ENCODE measurements at regions not wholly inside any gene's neighbourhood (a gene's known extent, or its start where the extent isn't known, plus 50 kb on each side); places are given as distances from the start of the nearest gene placed in this dataset.

DNA sequence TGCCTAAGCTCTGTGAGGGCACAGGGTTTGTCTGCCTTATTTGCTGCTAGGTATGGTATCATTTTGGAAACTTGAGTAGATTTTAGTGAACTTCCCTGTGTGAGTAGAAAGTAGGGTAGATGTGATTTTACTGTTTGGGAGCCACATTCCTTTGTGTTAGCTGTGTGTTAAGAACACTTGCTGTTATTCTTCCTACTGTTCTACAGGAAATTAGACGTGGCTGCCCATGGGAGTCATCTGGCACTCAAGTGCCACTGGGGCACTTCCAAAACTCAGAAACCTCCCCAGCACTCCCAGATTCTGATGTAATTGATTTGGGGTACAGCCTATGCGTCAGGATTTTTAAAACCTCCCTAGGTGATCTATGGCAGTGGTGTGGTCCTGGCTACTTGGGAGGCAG lies 369.9 kb upstream of the C2CD4B start:
- H3K27ac Mint-ChIP-seq: no peak overlapping the region

DNA sequence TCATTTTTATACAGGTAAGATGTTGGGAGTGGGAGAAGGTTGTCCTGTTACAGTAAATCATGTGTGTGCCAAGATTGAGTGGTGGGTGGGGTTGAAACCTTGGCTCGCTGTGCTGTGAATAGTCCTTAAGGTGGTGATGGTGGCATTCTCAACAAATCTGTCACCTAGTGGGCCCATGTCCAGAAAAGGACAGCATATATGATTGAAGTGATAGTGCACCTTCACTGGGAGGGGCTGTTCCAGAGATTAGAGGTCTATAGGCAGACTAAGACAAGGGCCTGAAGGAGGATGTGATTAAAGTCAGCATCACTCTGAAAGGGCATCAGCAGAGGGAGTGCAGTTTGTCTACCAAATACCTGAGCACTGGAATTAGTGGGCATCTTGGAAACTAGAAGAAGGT lies 374.2 kb upstream of the C2CD4B start:
- Mint-ChIP-seq H3K9me3 (no peaks in the 10 kb centered on the region), H3K36me3 (no peaks in the 10 kb centered on the region), H3K27ac (no peak overlapping the region), H3K4me3 (no peak overlapping the region), H3K4me1 (no peaks in the 10 kb centered on the region)
- ATAC-seq (no peak), DNase-seq (ENCODE audit: low spot score in 2 of 2) (no peak)

More for the DNA sequence above, 369.9 kb upstream of the C2CD4B start:
- H3K9me3 Mint-ChIP-seq: no peaks in the 10 kb centered on the region
- H3K4me3 Mint-ChIP-seq: no peak overlapping the region
- no peaks in the 10 kb centered on the region for H3K4me1 Mint-ChIP-seq
- H3K36me3 Mint-ChIP-seq: no peaks in the 10 kb centered on the region
- DNase-seq (ENCODE audit: low spot score in 2 of 2) (no peak), ATAC-seq (no peak)

DNA sequence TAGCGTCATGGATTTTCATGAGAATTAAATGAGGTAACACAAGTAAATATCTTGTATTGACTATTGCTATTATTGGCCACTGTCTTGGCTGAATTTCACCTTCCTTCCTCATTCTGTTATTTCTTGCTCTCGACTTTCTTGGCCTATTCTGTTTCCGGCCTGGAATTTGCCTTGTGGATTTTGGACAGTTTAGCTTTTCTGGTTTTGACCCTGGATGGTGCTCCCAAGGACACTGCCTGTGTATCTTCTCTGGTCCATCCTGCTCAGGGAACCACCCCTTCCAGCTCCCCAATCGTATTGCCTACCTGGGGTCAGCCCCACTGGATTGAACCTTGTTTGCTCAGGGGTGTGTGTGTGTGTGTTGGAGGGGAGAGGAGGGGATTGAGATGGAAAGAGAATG lies 376.2 kb upstream of the C2CD4B start:
- DNase-seq (ENCODE audit: low spot score in 2 of 2): no peak
- Mint-ChIP-seq H3K4me1 (no peaks in the 10 kb centered on the region), H3K9me3 (no peaks in the 10 kb centered on the region), H3K36me3 (no peaks in the 10 kb centered on the region), H3K4me3 (no peak overlapping the region), H3K27ac (no peak overlapping the region)
- ATAC-seq: no peak

DNA sequence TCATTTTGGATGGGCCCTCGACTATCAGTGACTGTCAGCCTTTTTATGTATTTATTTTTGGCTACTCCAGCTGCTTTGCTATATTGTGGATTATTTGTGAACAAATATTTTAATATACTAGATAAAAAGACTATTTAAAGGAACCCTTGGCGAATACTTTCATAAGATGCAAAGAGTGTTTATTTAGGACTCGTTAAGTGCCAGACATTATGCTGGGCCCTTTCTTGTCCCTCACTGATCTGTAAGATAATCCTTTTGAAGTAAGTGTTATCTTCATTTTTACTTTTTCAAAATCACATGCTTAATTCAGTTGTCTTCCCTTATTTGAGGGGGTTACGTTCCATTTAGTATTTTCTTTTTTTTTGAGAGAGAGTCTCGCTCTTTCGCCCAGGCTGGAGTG lies 376.8 kb upstream of the C2CD4B start:
- DNase-seq (ENCODE audit: low spot score in 2 of 2): no peak
- no peak for ATAC-seq
- Mint-ChIP-seq H3K36me3 (no peaks in the 10 kb centered on the region), H3K27ac (no peak overlapping the region), H3K9me3 (no peaks in the 10 kb centered on the region), H3K4me1 (no peaks in the 10 kb centered on the region), H3K4me3 (no peak overlapping the region)

DNA sequence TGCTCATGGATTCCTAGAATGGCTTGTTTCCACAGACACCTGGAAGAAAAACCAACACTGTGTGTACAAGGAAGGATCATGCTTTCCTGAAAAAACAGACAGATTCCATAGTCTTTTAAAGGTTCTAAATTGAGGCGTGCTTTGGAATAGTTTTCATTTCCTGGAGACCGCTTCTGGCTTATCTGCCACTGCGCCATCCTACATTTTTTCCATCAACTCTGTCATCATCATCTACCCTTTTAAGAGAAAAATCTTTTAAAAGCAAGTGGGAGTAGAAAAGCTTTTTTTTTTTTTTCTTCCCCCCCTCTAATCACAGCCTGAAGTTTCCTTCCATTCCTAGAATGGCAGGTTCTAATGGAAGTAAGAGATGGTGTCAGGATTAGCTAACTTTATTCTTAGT lies 379.4 kb upstream of the C2CD4B start:
- no peaks in the 10 kb centered on the region for H3K4me1 Mint-ChIP-seq
- DNase-seq (ENCODE audit: low spot score in 2 of 2): no peak
- H3K36me3 Mint-ChIP-seq: no peaks in the 10 kb centered on the region
- ATAC-seq: no peak
- no peak overlapping the region for H3K27ac Mint-ChIP-seq
- H3K9me3 Mint-ChIP-seq: no peaks in the 10 kb centered on the region
- no peak overlapping the region for H3K4me3 Mint-ChIP-seq

DNA sequence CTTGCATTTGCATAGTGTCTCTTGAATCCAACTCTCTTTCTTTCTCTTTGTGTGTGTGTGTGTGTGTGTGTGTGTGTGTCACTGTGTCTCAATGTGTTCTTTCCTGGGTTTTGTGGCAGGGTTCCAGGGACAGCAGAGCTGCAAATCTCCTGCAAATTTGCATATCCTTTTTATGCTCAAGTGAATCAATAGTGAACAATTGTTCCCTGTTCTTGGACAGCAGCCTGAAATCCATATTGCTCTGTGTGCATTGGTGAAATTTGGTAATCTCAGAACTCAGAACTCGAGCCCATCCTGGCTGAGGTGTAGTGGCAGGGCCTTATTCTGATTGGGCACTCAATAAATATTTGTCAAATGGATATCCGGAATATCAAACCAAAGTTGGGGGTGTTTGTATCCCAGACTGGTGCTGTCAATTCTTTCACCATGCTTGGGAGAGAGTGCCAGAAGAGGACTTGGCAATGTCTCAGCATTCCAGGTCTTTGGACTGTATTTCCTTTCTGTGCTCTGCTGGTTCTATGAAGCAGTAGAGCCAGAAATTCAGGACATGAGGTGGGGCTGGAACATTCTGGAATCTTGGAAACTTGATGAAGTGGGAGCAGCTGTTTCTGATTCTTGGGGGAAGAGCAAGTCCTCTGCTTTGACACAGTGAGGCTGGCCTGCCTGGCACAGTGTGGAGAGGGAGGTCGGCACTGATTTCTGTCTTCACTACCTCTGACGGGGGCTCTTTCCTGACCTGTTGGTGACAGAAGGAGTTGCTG lies 380.6 kb upstream of the C2CD4B start:
- no peak for DNase-seq (ENCODE audit: low spot score in 2 of 2)
- Mint-ChIP-seq H3K4me1 (no peaks in the 10 kb centered on the region), H3K36me3 (no peaks in the 10 kb centered on the region), H3K9me3 (no peaks in the 10 kb centered on the region), H3K4me3 (no peak overlapping the region), H3K27ac (no peak overlapping the region)
- no peak for ATAC-seq

DNA sequence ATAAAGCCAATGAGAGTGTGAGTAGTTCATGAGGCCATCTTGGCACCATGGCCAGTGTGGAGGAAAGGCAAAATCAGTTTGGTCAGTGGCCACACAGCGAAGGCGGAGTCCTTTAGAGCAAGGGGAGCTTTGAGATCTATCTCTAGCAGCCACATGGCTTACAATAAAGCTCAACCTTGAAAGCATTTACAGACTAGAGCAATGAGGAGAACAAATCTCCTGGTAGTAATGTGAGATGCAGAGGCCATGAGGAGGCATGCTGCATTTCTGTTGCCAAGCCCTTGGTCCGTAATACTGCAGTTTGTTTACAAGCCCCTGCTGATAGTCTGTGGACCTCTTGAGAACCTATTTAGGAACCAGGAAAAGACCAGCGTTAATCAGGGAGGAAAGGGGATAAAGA lies 381.5 kb upstream of the C2CD4B start:
- H3K9me3 Mint-ChIP-seq: no peaks in the 10 kb centered on the region
- no peak overlapping the region for H3K27ac Mint-ChIP-seq
- DNase-seq (ENCODE audit: low spot score in 2 of 2): no peak
- no peaks in the 10 kb centered on the region for H3K36me3 Mint-ChIP-seq
- no peak overlapping the region for H3K4me3 Mint-ChIP-seq
- H3K4me1 Mint-ChIP-seq: no peaks in the 10 kb centered on the region
- no peak for ATAC-seq

DNA sequence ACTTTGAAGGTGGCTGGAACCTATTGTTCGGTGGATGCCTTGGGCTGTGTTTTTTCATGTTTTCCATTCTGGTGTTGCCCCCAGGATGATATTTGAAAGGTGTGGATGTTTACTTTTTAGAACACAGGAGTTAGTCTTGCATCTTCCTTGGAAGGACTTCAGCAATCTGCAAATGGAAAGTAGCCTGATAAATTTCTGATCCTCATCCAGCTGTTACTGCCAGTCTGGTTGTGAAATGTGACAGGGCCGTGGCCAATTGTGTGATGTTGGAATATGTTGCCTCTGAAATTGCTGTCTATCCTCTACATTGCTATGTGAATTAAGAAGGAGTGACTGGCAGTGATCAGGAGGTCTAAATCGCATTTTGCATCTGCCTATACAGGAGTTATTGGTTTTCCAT lies 382.5 kb upstream of the C2CD4B start:
- Mint-ChIP-seq H3K9me3 (no peaks in the 10 kb centered on the region), H3K4me1 (no peaks in the 10 kb centered on the region), H3K4me3 (no peak overlapping the region), H3K36me3 (no peaks in the 10 kb centered on the region), H3K27ac (no peak overlapping the region)
- DNase-seq (ENCODE audit: low spot score in 2 of 2) (no peak), ATAC-seq (no peak)

DNA sequence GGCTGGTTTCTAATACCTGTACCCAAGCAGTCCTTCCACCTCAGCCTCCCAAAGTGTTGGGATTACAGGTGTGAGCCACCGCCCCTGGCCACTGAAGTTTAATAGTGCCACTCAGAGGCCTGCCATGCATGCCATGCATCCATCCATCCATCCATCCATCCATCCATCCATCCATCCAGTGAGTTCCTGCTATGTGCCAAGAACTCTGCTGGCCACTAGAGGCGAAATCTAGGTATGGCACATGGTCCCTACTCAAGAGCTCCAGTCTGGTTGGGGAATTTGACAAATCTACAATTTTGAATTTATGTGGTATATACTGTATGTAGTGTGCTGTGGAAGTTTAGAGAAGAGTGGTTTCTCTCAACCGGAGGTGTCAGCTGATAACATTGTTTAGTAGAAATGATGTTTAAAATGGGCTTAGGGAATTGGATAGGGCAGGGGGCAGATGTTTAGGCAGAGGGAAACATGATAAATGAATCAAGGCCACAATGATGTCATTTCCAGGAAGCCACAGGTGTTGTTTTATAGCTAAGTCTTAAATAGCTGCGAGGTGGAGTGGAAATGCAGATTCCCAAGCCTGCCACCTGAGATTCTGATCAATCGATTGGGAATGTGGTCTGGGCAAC lies 384.4 kb upstream of the C2CD4B start:
- no peaks in the 10 kb centered on the region for H3K9me3 Mint-ChIP-seq
- H3K4me3 Mint-ChIP-seq: no peak overlapping the region
- no peak for DNase-seq (ENCODE audit: low spot score in 2 of 2)
- H3K27ac Mint-ChIP-seq: no peak overlapping the region
- no peaks in the 10 kb centered on the region for H3K36me3 Mint-ChIP-seq
- no peak for ATAC-seq
- no peaks in the 10 kb centered on the region for H3K4me1 Mint-ChIP-seq

DNA sequence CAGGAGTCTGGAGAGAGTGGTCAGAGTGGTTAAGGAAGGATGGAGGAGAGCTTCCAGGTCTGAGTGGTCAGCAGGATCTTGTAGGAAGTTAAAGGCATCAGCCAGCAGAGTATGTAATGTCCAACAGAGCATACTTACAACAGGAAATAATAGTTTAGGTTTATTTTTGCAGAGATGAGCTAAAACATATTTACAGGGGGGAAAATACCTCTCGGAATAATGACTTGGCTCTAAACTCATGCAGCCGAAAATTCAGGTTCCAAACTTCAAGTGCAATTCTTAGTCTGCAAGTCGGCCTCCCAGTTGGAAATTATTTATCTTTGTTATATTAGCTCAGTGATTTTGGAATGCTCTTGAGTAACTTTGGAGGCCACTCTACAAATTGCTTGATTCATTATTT lies 385.0 kb upstream of the C2CD4B start:
- H3K36me3 Mint-ChIP-seq: no peaks in the 10 kb centered on the region
- ATAC-seq (no peak), DNase-seq (ENCODE audit: low spot score in 2 of 2) (no peak)
- no peaks in the 10 kb centered on the region for H3K4me1 Mint-ChIP-seq
- no peak overlapping the region for H3K4me3 Mint-ChIP-seq
- H3K27ac Mint-ChIP-seq: no peak overlapping the region
- no peaks in the 10 kb centered on the region for H3K9me3 Mint-ChIP-seq

DNA sequence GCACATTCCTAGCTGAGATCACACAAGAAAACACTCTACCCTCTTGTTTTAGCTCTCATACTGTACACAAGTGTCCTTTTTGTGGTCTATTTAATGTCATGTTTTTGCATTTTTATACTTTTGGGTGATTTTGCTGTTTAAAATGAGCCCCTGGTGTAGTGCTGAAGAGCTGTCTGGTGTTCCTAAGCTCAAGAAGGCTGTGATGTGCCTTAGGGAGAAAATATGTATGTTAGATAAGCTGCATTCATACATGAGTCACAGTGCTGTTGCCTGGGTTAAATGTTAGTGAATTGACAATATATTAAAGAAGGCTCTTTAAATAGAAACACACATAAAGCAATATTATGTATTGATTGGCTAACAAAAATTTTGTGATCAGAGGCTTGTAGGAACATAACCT lies 387.4 kb upstream of the C2CD4B start:
- Mint-ChIP-seq H3K9me3 (no peaks in the 10 kb centered on the region), H3K4me1 (no peaks in the 10 kb centered on the region)

DNA sequence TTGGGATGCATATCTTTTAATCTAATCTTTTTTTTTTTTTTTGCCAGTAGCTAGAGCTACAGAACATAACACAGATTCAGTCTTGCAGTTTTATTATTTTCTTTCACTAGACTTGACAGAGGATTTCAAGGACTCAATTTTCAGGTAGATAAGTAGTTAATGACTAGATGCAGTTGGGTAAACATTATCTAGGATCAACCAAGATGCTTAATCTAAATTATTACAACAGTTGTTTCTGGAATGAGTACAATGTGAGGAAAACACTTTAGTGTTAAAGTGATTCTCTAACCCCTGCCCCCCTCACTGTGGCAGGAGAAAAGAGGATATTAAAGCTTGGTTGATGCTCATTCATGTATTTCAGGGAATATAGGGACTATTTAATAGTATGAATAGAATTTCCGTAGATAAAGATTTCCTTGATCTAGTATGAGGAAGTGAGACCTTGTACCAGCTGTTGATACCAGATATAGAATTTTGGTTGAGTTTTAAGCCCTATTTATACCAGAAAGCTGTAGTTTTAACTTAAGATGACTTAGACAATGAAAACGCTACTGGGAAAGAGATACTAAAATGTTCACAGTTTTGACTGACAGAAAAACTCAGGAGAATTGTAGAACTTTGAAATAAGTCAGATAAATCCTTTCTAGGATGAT lies 389.0 kb upstream of the C2CD4B start:
- Mint-ChIP-seq H3K36me3 (no peaks in the 10 kb centered on the region), H3K4me1 (no peaks in the 10 kb centered on the region), H3K9me3 (no peaks in the 10 kb centered on the region), H3K4me3 (no peak overlapping the region), H3K27ac (no peak overlapping the region)
- ATAC-seq (no peak), DNase-seq (ENCODE audit: low spot score in 2 of 2) (no peak)

More for the DNA sequence above, 387.4 kb upstream of the C2CD4B start:
- H3K4me3 Mint-ChIP-seq: no peak overlapping the region
- no peaks in the 10 kb centered on the region for H3K36me3 Mint-ChIP-seq
- DNase-seq (ENCODE audit: low spot score in 2 of 2) (no peak), ATAC-seq (no peak)
- no peak overlapping the region for H3K27ac Mint-ChIP-seq

DNA sequence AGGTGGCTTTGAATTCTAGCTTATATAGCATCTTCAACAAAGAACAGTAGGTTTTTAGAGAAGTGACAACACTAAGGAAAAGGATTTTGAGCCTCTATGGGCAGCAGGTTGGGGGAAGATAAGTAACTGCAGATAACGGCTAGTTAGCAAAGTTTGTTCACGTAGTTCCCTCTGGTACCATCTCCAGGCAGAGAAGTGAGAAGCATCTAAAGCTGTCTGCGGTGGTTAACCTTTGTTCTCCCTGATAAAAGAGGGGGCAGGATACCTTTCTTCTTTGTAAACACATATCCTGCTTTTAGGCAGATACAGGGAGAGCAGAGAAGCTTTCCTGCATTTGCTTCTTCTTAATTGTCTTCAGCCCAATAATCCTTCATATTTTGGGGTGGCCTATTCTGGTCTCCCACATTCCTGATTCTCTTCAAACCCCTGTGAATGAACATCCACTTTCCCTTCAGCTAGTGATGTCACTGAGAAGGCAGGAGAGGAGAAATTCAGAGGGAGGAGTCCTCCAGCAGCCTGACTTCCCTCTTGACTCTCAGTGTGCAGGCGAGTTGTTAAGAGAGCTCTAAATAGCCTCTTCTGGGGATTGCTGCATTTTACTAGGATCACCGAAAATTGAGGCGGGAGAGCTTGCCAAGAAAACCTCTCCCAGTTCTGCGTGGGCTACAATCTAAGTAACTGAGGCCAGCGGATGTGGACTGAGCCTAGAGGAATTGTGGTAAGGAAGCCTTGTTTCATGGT lies 393.7 kb upstream of the C2CD4B start:
- ATAC-seq: no peak

DNA sequence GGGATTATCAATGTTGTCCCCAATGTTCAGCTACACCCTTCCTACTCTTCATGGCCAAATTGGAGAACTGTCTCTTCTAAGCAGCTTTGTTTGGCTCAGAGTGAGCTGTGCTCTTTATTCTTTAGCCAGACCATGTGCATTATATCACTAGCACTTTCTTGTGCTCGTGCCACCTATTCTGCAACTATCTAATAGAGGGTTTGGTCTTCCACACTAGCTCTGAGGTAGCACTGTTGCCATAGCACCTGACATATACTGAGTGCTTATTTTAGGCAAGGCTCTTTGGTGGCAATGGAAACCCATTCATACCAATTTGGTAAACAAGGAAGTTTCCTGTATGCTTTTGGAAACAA lies 394.3 kb upstream of the C2CD4B start:
- Mint-ChIP-seq H3K4me3 (no peak overlapping the region), H3K9me3 (no peaks in the 10 kb centered on the region), H3K4me1 (no peaks in the 10 kb centered on the region), H3K36me3 (no peaks in the 10 kb centered on the region), H3K27ac (no peak overlapping the region)
- DNase-seq (ENCODE audit: low spot score in 2 of 2) (no peak), ATAC-seq (no peak)

More for the DNA sequence above, 393.7 kb upstream of the C2CD4B start:
- Mint-ChIP-seq H3K36me3 (no peaks in the 10 kb centered on the region), H3K4me3 (no peak overlapping the region), H3K27ac (no peak overlapping the region), H3K9me3 (no peaks in the 10 kb centered on the region), H3K4me1 (no peaks in the 10 kb centered on the region)
- no peak for DNase-seq (ENCODE audit: low spot score in 2 of 2)

DNA sequence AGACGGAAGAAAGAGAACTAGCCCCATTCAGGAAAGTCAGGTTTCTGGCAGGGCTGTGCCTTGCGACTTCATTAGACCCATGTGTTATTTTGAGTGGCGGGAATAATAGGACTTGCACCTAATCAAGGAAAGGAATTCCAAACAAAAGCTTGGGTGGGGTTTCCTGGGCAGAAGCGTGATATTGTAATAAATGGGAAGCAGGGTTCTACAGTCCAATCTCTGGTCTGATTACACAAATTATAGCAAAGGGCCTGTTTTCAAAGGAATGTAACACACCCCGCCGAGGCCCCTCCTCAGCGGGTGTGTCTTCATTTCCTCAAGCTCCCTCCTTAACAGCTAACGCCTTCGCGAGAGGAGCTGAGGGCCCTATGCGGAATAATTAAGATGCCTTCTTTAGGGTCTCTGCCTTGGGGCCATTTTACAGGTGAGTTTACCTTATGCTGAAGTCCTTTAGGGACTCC lies 396.0 kb upstream of the C2CD4B start:
- Mint-ChIP-seq H3K4me1 (no peaks in the 10 kb centered on the region), H3K27ac (no peak overlapping the region), H3K9me3 (no peaks in the 10 kb centered on the region), H3K36me3 (no peaks in the 10 kb centered on the region), H3K4me3 (no peak overlapping the region)
- DNase-seq (ENCODE audit: low spot score in 2 of 2): no peak
- no peak for ATAC-seq

Data from stimulated activated effector memory CD8-positive, alpha-beta T cell treated with anti-CD3 and anti-CD28 coated beads, Interleukin-12 subunit alpha, Interleukin-12 subunit beta, amount 100 ng/mL, for 72 hours (primary cell).